ENCODE measurements at regions not wholly inside any gene's neighbourhood (a gene's known extent, or its start where the extent isn't known, plus 50 kb on each side); places are given as distances from the start of the nearest gene placed in this dataset.

- H3K9me3 ChIP-seq (ENCODE audit: low read depth): no peaks in the 10 kb centered on the region
- no peaks in the 10 kb centered on the region for H3K27me3 ChIP-seq
- no peak overlapping the region for H3K4me2 ChIP-seq
- H3K9me2 ChIP-seq (replicated peaks; ENCODE audit: insufficient read depth): peaks cover 3% of the 10 kb centered on the region
- no peaks in the 10 kb centered on the region for H3K36me3 ChIP-seq (replicated peaks; ENCODE audit: insufficient read depth, low read depth)
- H3K79me2 ChIP-seq: no peaks in the 10 kb centered on the region
- no peaks in the 10 kb centered on the region for H4K20me1 ChIP-seq (ENCODE audit: insufficient read depth, poor library complexity, severe bottlenecking)
- TF ChIP-seq, protein P1, sequence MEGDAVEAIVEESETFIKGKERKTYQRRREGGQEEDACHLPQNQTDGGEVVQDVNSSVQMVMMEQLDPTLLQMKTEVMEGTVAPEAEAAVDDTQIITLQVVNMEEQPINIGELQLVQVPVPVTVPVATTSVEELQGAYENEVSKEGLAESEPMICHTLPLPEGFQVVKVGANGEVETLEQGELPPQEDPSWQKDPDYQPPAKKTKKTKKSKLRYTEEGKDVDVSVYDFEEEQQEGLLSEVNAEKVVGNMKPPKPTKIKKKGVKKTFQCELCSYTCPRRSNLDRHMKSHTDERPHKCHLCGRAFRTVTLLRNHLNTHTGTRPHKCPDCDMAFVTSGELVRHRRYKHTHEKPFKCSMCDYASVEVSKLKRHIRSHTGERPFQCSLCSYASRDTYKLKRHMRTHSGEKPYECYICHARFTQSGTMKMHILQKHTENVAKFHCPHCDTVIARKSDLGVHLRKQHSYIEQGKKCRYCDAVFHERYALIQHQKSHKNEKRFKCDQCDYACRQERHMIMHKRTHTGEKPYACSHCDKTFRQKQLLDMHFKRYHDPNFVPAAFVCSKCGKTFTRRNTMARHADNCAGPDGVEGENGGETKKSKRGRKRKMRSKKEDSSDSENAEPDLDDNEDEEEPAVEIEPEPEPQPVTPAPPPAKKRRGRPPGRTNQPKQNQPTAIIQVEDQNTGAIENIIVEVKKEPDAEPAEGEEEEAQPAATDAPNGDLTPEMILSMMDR (IDR thresholded peaks at IDR 0.05; ENCODE audit: poor library complexity): no peak
- TF ChIP-seq EZH2 (IDR thresholded peaks at IDR 0.05; ENCODE audit: borderline replicate concordance): no peak
- no peak for TF ChIP-seq EZH2phosphoT487 (IDR thresholded peaks at IDR 0.05; ENCODE audit: low read depth, severe bottlenecking, unreplicated experiment)
- H2AFZ ChIP-seq: no peak overlapping the region
- no peak for DNase-seq (ENCODE audit: low spot score)
- no peaks in the 10 kb centered on the region for H3K4me1 ChIP-seq (ENCODE audit: insufficient read depth)
- H3K27ac ChIP-seq: no peak overlapping the region
- H3K4me3 ChIP-seq: no peak overlapping the region
Observed at GRCh38 chr13:63671296-63671695, 2255.6 kb upstream of the PCDH20 start.

DNA sequence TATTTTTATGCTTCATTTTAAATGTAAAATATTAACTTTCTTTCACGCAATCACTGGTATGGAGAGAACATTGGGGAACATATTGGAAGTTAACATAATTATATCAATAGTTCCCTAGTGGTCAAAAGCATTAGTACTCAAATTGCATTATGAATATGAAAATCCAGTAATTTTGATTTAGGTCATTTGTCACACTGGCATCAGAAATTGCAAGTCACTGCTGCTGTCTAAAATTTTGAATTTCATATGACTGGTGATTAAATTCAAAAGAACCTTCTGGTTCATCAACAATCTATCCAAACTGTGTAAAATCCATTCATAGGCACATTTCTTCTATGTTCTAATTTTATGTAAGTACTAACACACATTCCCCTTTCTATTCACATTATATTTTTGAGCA, 2235.7 kb upstream of the PCDH20 start:
- no peak for DNase-seq (ENCODE audit: low spot score)
- no peaks in the 10 kb centered on the region for H3K36me3 ChIP-seq (replicated peaks; ENCODE audit: insufficient read depth, low read depth)
- H3K27ac ChIP-seq: no peak overlapping the region

DNA sequence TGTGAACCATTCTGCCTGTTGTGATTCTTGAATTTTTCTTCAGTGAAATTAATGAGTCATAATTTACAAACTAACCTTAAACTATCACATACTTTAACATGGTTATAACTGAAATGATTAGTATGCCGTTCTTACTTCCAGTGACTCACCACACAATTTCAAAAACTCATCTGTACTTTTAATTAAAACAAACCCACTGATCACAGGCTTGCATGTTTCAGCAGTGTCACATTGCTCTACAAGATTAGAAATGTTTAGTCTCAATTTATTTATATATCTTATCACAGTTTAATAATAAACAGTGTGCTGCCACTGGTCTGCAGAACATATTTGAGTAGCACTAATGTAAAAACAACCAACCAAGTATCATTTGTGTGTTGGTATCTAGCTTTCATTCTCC, 2227.9 kb upstream of the PCDH20 start:
- TF ChIP-seq EZH2 (IDR thresholded peaks at IDR 0.05; ENCODE audit: borderline replicate concordance) (no peak), EZH2phosphoT487 (IDR thresholded peaks at IDR 0.05; ENCODE audit: low read depth, severe bottlenecking, unreplicated experiment) (no peak)
- TF ChIP-seq, protein P1 (IDR thresholded peaks at IDR 0.05; ENCODE audit: poor library complexity): no peak
- Histone ChIP-seq H2AFZ (no peak overlapping the region), H3K79me2 (no peaks in the 10 kb centered on the region), H4K20me1 (ENCODE audit: insufficient read depth, poor library complexity, severe bottlenecking) (no peaks in the 10 kb centered on the region), H3K4me2 (no peak overlapping the region), H3K4me1 (ENCODE audit: insufficient read depth) (no peaks in the 10 kb centered on the region), H3K4me3 (no peak overlapping the region), H3K9me2 (replicated peaks; ENCODE audit: insufficient read depth) (no peaks in the 10 kb centered on the region), H3K27me3 (no peaks in the 10 kb centered on the region), H3K9me3 (ENCODE audit: low read depth) (no peaks in the 10 kb centered on the region), H3K36me3 (replicated peaks; ENCODE audit: insufficient read depth, low read depth) (no peaks in the 10 kb centered on the region), H3K27ac (no peak overlapping the region)
- WGBS (ENCODE audit: low lambda C conversion rate, missing lambda C conversion rate): 75% methylated on average over 1 of the region's 1 CpG
- no peak for DNase-seq (ENCODE audit: low spot score)

More for the DNA sequence above, 2235.7 kb upstream of the PCDH20 start:
- H3K9me2 ChIP-seq (replicated peaks; ENCODE audit: insufficient read depth): no peaks in the 10 kb centered on the region
- no peak overlapping the region for H3K4me2 ChIP-seq
- 97% methylated on average over 1 of the region's 1 CpG for WGBS (ENCODE audit: low lambda C conversion rate, missing lambda C conversion rate)
- no peaks in the 10 kb centered on the region for H3K79me2 ChIP-seq
- H3K27me3 ChIP-seq: no peaks in the 10 kb centered on the region
- TF ChIP-seq EZH2 (IDR thresholded peaks at IDR 0.05; ENCODE audit: borderline replicate concordance): no peak
- TF ChIP-seq, protein P1 (IDR thresholded peaks at IDR 0.05; ENCODE audit: poor library complexity): no peak
- TF ChIP-seq EZH2phosphoT487 (IDR thresholded peaks at IDR 0.05; ENCODE audit: low read depth, severe bottlenecking, unreplicated experiment): no peak
- no peaks in the 10 kb centered on the region for H3K4me1 ChIP-seq (ENCODE audit: insufficient read depth)
- no peak overlapping the region for H2AFZ ChIP-seq
- H3K4me3 ChIP-seq: no peak overlapping the region
- H3K9me3 ChIP-seq (ENCODE audit: low read depth): no peaks in the 10 kb centered on the region
- H4K20me1 ChIP-seq (ENCODE audit: insufficient read depth, poor library complexity, severe bottlenecking): no peaks in the 10 kb centered on the region

Data from hepatocyte (in vitro differentiated cells).